ENCODE measurements at regions not wholly inside any gene's neighbourhood (a gene's known extent, or its start where the extent isn't known, plus 50 kb on each side); places are given as distances from the start of the nearest gene placed in this dataset.

GRCh38 chr1:63129855-63130254 lies 192.5 kb upstream of the FOXD3 start:
- no peak overlapping the region for H3K27ac ChIP-seq (ENCODE audit: control insufficient read depth, insufficient read depth, low read length)
- peaks cover 3% of the 10 kb centered on the region for H3K27me3 ChIP-seq (ENCODE audit: control insufficient read depth, extremely low read depth, insufficient read depth, low read length)
- TF ChIP-seq CTCF (optimal IDR thresholded peaks at IDR 0.05 in 1 of 3, IDR thresholded peaks at IDR 0.05 in 1 of 3, conservative IDR thresholded peaks at IDR 0.05 in 1 of 3; ENCODE audit: extremely low read depth in 1 of 3, insufficient read depth in 2 of 3, low read length in 3 of 3) (no peak), EZH2 (IDR thresholded peaks at IDR 0.05; ENCODE audit: low read length) (no peak)
- dilution Hi-C loops (cut with MboI; ENCODE audit: extremely low pct_ligation_motif_present, low sequenced_read_pairs): no loop called here
- no peaks in the 10 kb centered on the region for H4K20me1 ChIP-seq (ENCODE audit: control insufficient read depth, extremely low read depth, insufficient read depth, low read length)
- FAIRE-seq (no peak), DNase-seq (ENCODE audit: low read depth, low spot score) (no peak)
- H3K4me1 ChIP-seq (ENCODE audit: control insufficient read depth, extremely low read depth, insufficient read depth, low read length): no peaks in the 10 kb centered on the region
- no peak overlapping the region for H2AFZ ChIP-seq (ENCODE audit: control insufficient read depth, low read length)
- no peak overlapping the region for H3K4me3 ChIP-seq (ENCODE audit: control insufficient read depth in 2 of 3, extremely low read depth in 1 of 3, insufficient read depth in 2 of 3, low read depth in 1 of 3, low read length in 3 of 3)
- H3K4me2 ChIP-seq (ENCODE audit: control insufficient read depth, extremely low read depth, insufficient read depth, low read depth, low read length): no peak overlapping the region
- no peaks in the 10 kb centered on the region for H3K9me1 ChIP-seq (ENCODE audit: control insufficient read depth, extremely low read depth, insufficient read depth, low read length)
- H3K9ac ChIP-seq (ENCODE audit: control insufficient read depth, extremely low read depth, insufficient read depth, low read length): no peak overlapping the region
- H3K79me2 ChIP-seq (ENCODE audit: control insufficient read depth, insufficient read depth, low read length): no peaks in the 10 kb centered on the region
- no peaks in the 10 kb centered on the region for H3K36me3 ChIP-seq (ENCODE audit: control insufficient read depth in 2 of 2, extremely low read depth in 1 of 2, insufficient read depth in 2 of 2, low read length in 2 of 2)
- no peaks in the 10 kb centered on the region for H3K9me3 ChIP-seq (ENCODE audit: control insufficient read depth, low read depth, low read length)

- Histone ChIP-seq H3K9me1 (ENCODE audit: control insufficient read depth, extremely low read depth, insufficient read depth, low read length) (no peaks in the 10 kb centered on the region), H3K4me1 (ENCODE audit: control insufficient read depth, extremely low read depth, insufficient read depth, low read length) (no peaks in the 10 kb centered on the region), H3K36me3 (ENCODE audit: control insufficient read depth in 2 of 2, extremely low read depth in 1 of 2, insufficient read depth in 2 of 2, low read length in 2 of 2) (no peaks in the 10 kb centered on the region), H3K27ac (ENCODE audit: control insufficient read depth, insufficient read depth, low read length) (no peak overlapping the region), H3K4me2 (ENCODE audit: control insufficient read depth, extremely low read depth, insufficient read depth, low read depth, low read length) (no peak overlapping the region), H2AFZ (ENCODE audit: control insufficient read depth, low read length) (no peak overlapping the region), H3K27me3 (ENCODE audit: control insufficient read depth, extremely low read depth, insufficient read depth, low read length) (no peaks in the 10 kb centered on the region), H4K20me1 (ENCODE audit: control insufficient read depth, extremely low read depth, insufficient read depth, low read length) (no peaks in the 10 kb centered on the region), H3K9me3 (ENCODE audit: control insufficient read depth, low read depth, low read length) (no peaks in the 10 kb centered on the region), H3K4me3 (ENCODE audit: control insufficient read depth in 2 of 3, extremely low read depth in 1 of 3, insufficient read depth in 2 of 3, low read depth in 1 of 3, low read length in 3 of 3) (no peak overlapping the region), H3K9ac (ENCODE audit: control insufficient read depth, extremely low read depth, insufficient read depth, low read length) (no peak overlapping the region), H3K79me2 (ENCODE audit: control insufficient read depth, insufficient read depth, low read length) (no peaks in the 10 kb centered on the region)
- no peak for DNase-seq (ENCODE audit: low read depth, low spot score)
- FAIRE-seq: no peak
- TF ChIP-seq CTCF (optimal IDR thresholded peaks at IDR 0.05 in 1 of 3, IDR thresholded peaks at IDR 0.05 in 1 of 3, conservative IDR thresholded peaks at IDR 0.05 in 1 of 3; ENCODE audit: extremely low read depth in 1 of 3, insufficient read depth in 2 of 3, low read length in 3 of 3) (no peak), EZH2 (IDR thresholded peaks at IDR 0.05; ENCODE audit: low read length) (no peak)
- dilution Hi-C loops (cut with MboI; ENCODE audit: extremely low pct_ligation_motif_present, low sequenced_read_pairs): no loop called here
These were observed 187.7 kb upstream of the FOXD3 start for GRCh38 chr1:63134501-63135173.

Measured in keratinocyte (primary cell).